Breast epithelium (tissue), 3 donors: ENCODE measurements at regions not wholly inside any gene's neighbourhood (a gene's known extent, or its start where the extent isn't known, plus 50 kb on each side); places are given as distances from the start of the nearest gene placed in this dataset.

Experiments
- POLR2AphosphoS5 ChIP-seq, 3 donors: sonication (generic); formaldehyde crosslinking; IDR thresholded peaks; one replicate each; pipeline ENCODE4 v1.6.1; 2017; ENCODE audit warnings: antibody characterized with exemption in 3 of 3
- TF ChIP-seq, protein P1 (sequence below), 3 donors: fragments of 450-650 bp; IDR thresholded peaks; one replicate each; pipeline ENCODE4 v1.5.1; 2016 to 2017; ENCODE audit warnings: antibody characterized with exemption in 3 of 3, mild to moderate bottlenecking in 3 of 3, moderate library complexity in 3 of 3

DNA sequence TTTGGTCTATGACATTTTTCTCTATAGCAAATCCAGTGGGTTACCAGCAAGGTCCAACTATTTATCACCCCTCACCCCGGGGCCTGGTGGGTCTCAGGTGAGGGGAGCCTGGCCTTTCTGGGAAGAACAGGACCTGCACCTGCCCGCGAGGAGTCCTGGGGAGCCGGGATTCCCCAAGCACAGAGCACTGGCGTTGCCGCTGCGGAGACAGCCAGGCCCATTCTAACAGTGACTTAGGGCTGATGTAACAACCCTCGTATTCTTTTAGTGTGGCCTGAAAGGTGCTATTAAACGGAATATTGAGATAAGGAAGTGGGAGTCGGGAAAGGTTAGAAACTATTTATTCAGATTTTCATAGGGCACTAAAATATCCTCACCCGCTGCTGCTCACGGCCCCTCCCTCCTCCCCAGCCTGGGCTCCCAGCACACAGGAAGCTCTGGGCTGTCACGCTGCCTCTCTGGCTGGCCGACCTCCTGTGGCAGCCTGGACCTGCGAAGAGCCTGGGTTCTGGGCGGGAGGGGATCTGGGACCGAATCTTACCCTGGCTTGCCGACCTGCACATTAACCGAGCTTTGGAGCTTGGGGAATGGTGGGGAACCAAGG is 141.2 kb downstream of the MIAT start:
- TF ChIP-seq, protein P1, sequence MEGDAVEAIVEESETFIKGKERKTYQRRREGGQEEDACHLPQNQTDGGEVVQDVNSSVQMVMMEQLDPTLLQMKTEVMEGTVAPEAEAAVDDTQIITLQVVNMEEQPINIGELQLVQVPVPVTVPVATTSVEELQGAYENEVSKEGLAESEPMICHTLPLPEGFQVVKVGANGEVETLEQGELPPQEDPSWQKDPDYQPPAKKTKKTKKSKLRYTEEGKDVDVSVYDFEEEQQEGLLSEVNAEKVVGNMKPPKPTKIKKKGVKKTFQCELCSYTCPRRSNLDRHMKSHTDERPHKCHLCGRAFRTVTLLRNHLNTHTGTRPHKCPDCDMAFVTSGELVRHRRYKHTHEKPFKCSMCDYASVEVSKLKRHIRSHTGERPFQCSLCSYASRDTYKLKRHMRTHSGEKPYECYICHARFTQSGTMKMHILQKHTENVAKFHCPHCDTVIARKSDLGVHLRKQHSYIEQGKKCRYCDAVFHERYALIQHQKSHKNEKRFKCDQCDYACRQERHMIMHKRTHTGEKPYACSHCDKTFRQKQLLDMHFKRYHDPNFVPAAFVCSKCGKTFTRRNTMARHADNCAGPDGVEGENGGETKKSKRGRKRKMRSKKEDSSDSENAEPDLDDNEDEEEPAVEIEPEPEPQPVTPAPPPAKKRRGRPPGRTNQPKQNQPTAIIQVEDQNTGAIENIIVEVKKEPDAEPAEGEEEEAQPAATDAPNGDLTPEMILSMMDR (IDR thresholded peaks at IDR 0.05), result no peak
- no peak for TF ChIP-seq POLR2AphosphoS5 (IDR thresholded peaks at IDR 0.05)
